ENCODE measurements at regions not wholly inside any gene's neighbourhood (a gene's known extent, or its start where the extent isn't known, plus 50 kb on each side); places are given as distances from the start of the nearest gene placed in this dataset.

GRCh38 chr6:45783716-45784115, 231.9 kb downstream of the CLIC5 start:
- H3K36me3 ChIP-seq = no peaks in the 10 kb centered on the region
- intact Hi-C loops (cut with DNase I; ENCODE audit: low total_unique reads) = no loop called here
- H3K4me3 ChIP-seq = no peak overlapping the region
- H3K27me3 ChIP-seq = no peaks in the 10 kb centered on the region
- H3K27ac ChIP-seq = no peak overlapping the region
- TF ChIP-seq POLR2A (IDR thresholded peaks at IDR 0.05) = no peak
- TF ChIP-seq POLR2AphosphoS5 (IDR thresholded peaks at IDR 0.05) = no peak
- no peak for TF ChIP-seq CTCF (IDR thresholded peaks at IDR 0.05)
- no peaks in the 10 kb centered on the region for H3K4me1 ChIP-seq
- no peak for DNase-seq (ENCODE audit: low spot score in 2 of 2)
- no peaks in the 10 kb centered on the region for H3K9me3 ChIP-seq

DNA sequence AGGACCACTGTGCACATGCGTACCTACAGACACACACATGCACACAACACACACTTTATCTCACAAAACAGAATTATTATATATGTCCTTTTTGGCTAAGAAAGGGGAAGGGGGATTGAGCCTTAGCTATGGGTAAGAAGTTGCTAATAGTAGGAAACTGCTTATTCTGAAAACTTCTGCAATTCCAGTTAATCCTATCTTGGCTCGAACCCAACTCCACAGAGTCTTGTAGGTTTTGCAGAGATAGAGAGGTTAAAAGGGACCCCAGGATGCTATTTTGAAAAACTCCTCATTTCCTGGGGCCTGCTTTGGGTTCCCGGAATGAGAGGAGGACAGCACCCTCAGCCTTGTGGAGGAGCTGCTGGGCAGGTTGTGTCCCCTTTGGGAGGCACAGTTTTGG, 233.8 kb downstream of the CLIC5 start:
- no peak overlapping the region for H3K27ac ChIP-seq
- H3K4me3 ChIP-seq = no peak overlapping the region
- H3K36me3 ChIP-seq = no peaks in the 10 kb centered on the region
- intact Hi-C loops (cut with DNase I; ENCODE audit: low total_unique reads) = no loop called here
- TF ChIP-seq CTCF (IDR thresholded peaks at IDR 0.05) (no peak), POLR2AphosphoS5 (IDR thresholded peaks at IDR 0.05) (no peak), POLR2A (IDR thresholded peaks at IDR 0.05) (no peak)
- H3K4me1 ChIP-seq = no peaks in the 10 kb centered on the region
- H3K9me3 ChIP-seq = no peaks in the 10 kb centered on the region
- no peaks in the 10 kb centered on the region for H3K27me3 ChIP-seq
- DNase-seq (ENCODE audit: low spot score in 2 of 2) = no peak

GRCh38 chr6:45780523-45780922, 235.1 kb downstream of the CLIC5 start:
- Histone ChIP-seq H3K4me1 (no peaks in the 10 kb centered on the region), H3K9me3 (no peaks in the 10 kb centered on the region), H3K27ac (no peak overlapping the region), H3K27me3 (no peaks in the 10 kb centered on the region), H3K36me3 (no peaks in the 10 kb centered on the region), H3K4me3 (no peak overlapping the region)
- no peak for DNase-seq (ENCODE audit: low spot score in 2 of 2)
- TF ChIP-seq CTCF (IDR thresholded peaks at IDR 0.05) (no peak), POLR2AphosphoS5 (IDR thresholded peaks at IDR 0.05) (no peak), POLR2A (IDR thresholded peaks at IDR 0.05) (no peak)
- intact Hi-C loops (cut with DNase I; ENCODE audit: low total_unique reads) = no loop called here

- Histone ChIP-seq H3K4me3 (no peak overlapping the region), H3K36me3 (no peaks in the 10 kb centered on the region), H3K4me1 (no peaks in the 10 kb centered on the region), H3K27me3 (no peaks in the 10 kb centered on the region), H3K9me3 (no peaks in the 10 kb centered on the region), H3K27ac (no peak overlapping the region)
- TF ChIP-seq POLR2AphosphoS5 (IDR thresholded peaks at IDR 0.05) (no peak), POLR2A (IDR thresholded peaks at IDR 0.05) (no peak), CTCF (IDR thresholded peaks at IDR 0.05) (no peak)
- intact Hi-C loops (cut with DNase I; ENCODE audit: low total_unique reads) = no loop called here
- DNase-seq (ENCODE audit: low spot score in 2 of 2) = no peak
Observed at GRCh38 chr6:45775026-45775697, 240.5 kb downstream of the CLIC5 start.

GRCh38 chr6:45773906-45774305, 241.8 kb downstream of the CLIC5 start:
- no peak overlapping the region for H3K27ac ChIP-seq
- no peak for DNase-seq (ENCODE audit: low spot score in 2 of 2)
- no peaks in the 10 kb centered on the region for H3K4me1 ChIP-seq
- no peak overlapping the region for H3K4me3 ChIP-seq
- no peaks in the 10 kb centered on the region for H3K9me3 ChIP-seq
- TF ChIP-seq POLR2A (IDR thresholded peaks at IDR 0.05) = no peak
- intact Hi-C loops (cut with DNase I; ENCODE audit: low total_unique reads) = no loop called here
- no peaks in the 10 kb centered on the region for H3K27me3 ChIP-seq
- H3K36me3 ChIP-seq = no peaks in the 10 kb centered on the region
